ENCODE measurements at regions not wholly inside any gene's neighbourhood (a gene's known extent, or its start where the extent isn't known, plus 50 kb on each side); places are given as distances from the start of the nearest gene placed in this dataset.

GRCh38 chr18:73976433-73976832 is 171.2 kb downstream of the FBXO15 start:
- in situ Hi-C loops (cut with HindIII; ENCODE audit: low pct_unique_long_range_greater_than_20kb, low sequenced_read_pairs) = no loop called here
- no peak for DNase-seq (ENCODE audit: low read depth, low spot score)

- no peak for DNase-seq (ENCODE audit: low read depth, low spot score)
- in situ Hi-C loops (cut with HindIII; ENCODE audit: low pct_unique_long_range_greater_than_20kb, low sequenced_read_pairs) = no loop called here
These were observed 172.4 kb downstream of the FBXO15 start for GRCh38 chr18:73975266-73975665.

- in situ Hi-C loops (cut with HindIII; ENCODE audit: low pct_unique_long_range_greater_than_20kb, low sequenced_read_pairs) = no loop called here
- no peak for DNase-seq (ENCODE audit: low read depth, low spot score)
These were observed 173.7 kb downstream of the FBXO15 start for GRCh38 chr18:73973972-73974371.

GRCh38 chr18:73966954-73967353 is 180.7 kb downstream of the FBXO15 start:
- no peak for DNase-seq (ENCODE audit: low read depth, low spot score)
- in situ Hi-C loops (cut with HindIII; ENCODE audit: low pct_unique_long_range_greater_than_20kb, low sequenced_read_pairs) = no loop called here

GRCh38 chr18:73962256-73962655 is 185.4 kb downstream of the FBXO15 start:
- in situ Hi-C loops (cut with HindIII; ENCODE audit: low pct_unique_long_range_greater_than_20kb, low sequenced_read_pairs) = no loop called here
- DNase-seq (ENCODE audit: low read depth, low spot score) = no peak

- DNase-seq (ENCODE audit: low read depth, low spot score) = no peak
- in situ Hi-C loops (cut with HindIII; ENCODE audit: low pct_unique_long_range_greater_than_20kb, low sequenced_read_pairs) = no loop called here
These were observed 185.8 kb downstream of the FBXO15 start for GRCh38 chr18:73961804-73962203.

- in situ Hi-C loops (cut with HindIII; ENCODE audit: low pct_unique_long_range_greater_than_20kb, low sequenced_read_pairs) = no loop called here
- no peak for DNase-seq (ENCODE audit: low read depth, low spot score)
These were observed 188.3 kb downstream of the FBXO15 start for GRCh38 chr18:73959352-73959751.

- in situ Hi-C loops (cut with HindIII; ENCODE audit: low pct_unique_long_range_greater_than_20kb, low sequenced_read_pairs) = no loop called here
- DNase-seq (ENCODE audit: low read depth, low spot score) = no peak
These were observed 193.4 kb downstream of the FBXO15 start for GRCh38 chr18:73954268-73954667.

- in situ Hi-C loops (cut with HindIII; ENCODE audit: low pct_unique_long_range_greater_than_20kb, low sequenced_read_pairs) = no loop called here
- no peak for DNase-seq (ENCODE audit: low read depth, low spot score)
These were observed 195.2 kb downstream of the FBXO15 start for GRCh38 chr18:73952296-73952946.

GRCh38 chr18:73950116-73950700 is 197.4 kb downstream of the FBXO15 start:
- no peak for DNase-seq (ENCODE audit: low read depth, low spot score)
- in situ Hi-C loops (cut with HindIII; ENCODE audit: low pct_unique_long_range_greater_than_20kb, low sequenced_read_pairs) = no loop called here

- in situ Hi-C loops (cut with HindIII; ENCODE audit: low pct_unique_long_range_greater_than_20kb, low sequenced_read_pairs) = no loop called here
- no peak for DNase-seq (ENCODE audit: low read depth, low spot score)
These were observed 199.1 kb downstream of the FBXO15 start for GRCh38 chr18:73948497-73948896.

- in situ Hi-C loops (cut with HindIII; ENCODE audit: low pct_unique_long_range_greater_than_20kb, low sequenced_read_pairs) = no loop called here
- no peak for DNase-seq (ENCODE audit: low read depth, low spot score)
These were observed 199.6 kb downstream of the FBXO15 start for GRCh38 chr18:73948084-73948483.

- in situ Hi-C loops (cut with HindIII; ENCODE audit: low pct_unique_long_range_greater_than_20kb, low sequenced_read_pairs) = no loop called here
- no peak for DNase-seq (ENCODE audit: low read depth, low spot score)
These were observed 200.3 kb downstream of the FBXO15 start for GRCh38 chr18:73947180-73947921.

- DNase-seq (ENCODE audit: low read depth, low spot score) = no peak
- in situ Hi-C loops (cut with HindIII; ENCODE audit: low pct_unique_long_range_greater_than_20kb, low sequenced_read_pairs) = no loop called here
These were observed 202.4 kb downstream of the FBXO15 start for GRCh38 chr18:73945130-73945792.

GRCh38 chr18:73944715-73945114 is 202.9 kb downstream of the FBXO15 start:
- no peak for DNase-seq (ENCODE audit: low read depth, low spot score)
- in situ Hi-C loops (cut with HindIII; ENCODE audit: low pct_unique_long_range_greater_than_20kb, low sequenced_read_pairs) = no loop called here

GRCh38 chr18:73943763-73944162 is 203.9 kb downstream of the FBXO15 start:
- in situ Hi-C loops (cut with HindIII; ENCODE audit: low pct_unique_long_range_greater_than_20kb, low sequenced_read_pairs) = no loop called here

GRCh38 chr18:73942956-73943355 is 204.7 kb downstream of the FBXO15 start:
- DNase-seq (ENCODE audit: low read depth, low spot score) = no peak
- in situ Hi-C loops (cut with HindIII; ENCODE audit: low pct_unique_long_range_greater_than_20kb, low sequenced_read_pairs) = no loop called here

More at GRCh38 chr18:73943763-73944162, 203.9 kb downstream of the FBXO15 start:
- DNase-seq (ENCODE audit: low read depth, low spot score) = no peak

GRCh38 chr18:73942081-73942625 is 205.5 kb downstream of the FBXO15 start:
- no peak for DNase-seq (ENCODE audit: low read depth, low spot score)
- in situ Hi-C loops (cut with HindIII; ENCODE audit: low pct_unique_long_range_greater_than_20kb, low sequenced_read_pairs) = no loop called here
